ENCODE measurements at regions not wholly inside any gene's neighbourhood (a gene's known extent, or its start where the extent isn't known, plus 50 kb on each side); places are given as distances from the start of the nearest gene placed in this dataset.

GRCh38 chr3:147934451-147935180, 525.5 kb downstream of the ZIC1 start:
- CTCF ChIA-PET: interaction anchor here (1.0 kb wide), 1 partner anchor 10 kb away, joined by 3 read pairs; no protein-coding TSS in a partner anchor
- no peak for TF ChIP-seq HOXA7 (CRISPR knock-in tag; IDR thresholded peaks at IDR 0.05)
- TF ChIP-seq JUN (IDR thresholded peaks at IDR 0.05): no peak
- TF ChIP-seq ZFP36 (IDR thresholded peaks at IDR 0.05; ENCODE audit: borderline replicate concordance, partially characterized antibody): no peak
- no peak for TF ChIP-seq CHD4 (IDR thresholded peaks at IDR 0.05; ENCODE audit: borderline replicate concordance)
- no peak for TF ChIP-seq BCL3 (IDR thresholded peaks at IDR 0.05)
- no peak for TF ChIP-seq CHD2 (IDR thresholded peaks at IDR 0.05; ENCODE audit: low read length, partially characterized antibody)
- TF ChIP-seq NPAS2 (CRISPR knock-in tag; IDR thresholded peaks at IDR 0.05; ENCODE audit: borderline replicate concordance): no peak
- no peak for TF ChIP-seq USF2 (IDR thresholded peaks at IDR 0.05)
- no peak for TF ChIP-seq POLR2AphosphoS2 (conservative IDR thresholded peaks at IDR 0.05; ENCODE audit: low read length)
- TF ChIP-seq HEYL (CRISPR knock-in tag; IDR thresholded peaks at IDR 0.05): no peak
- TF ChIP-seq PBX3 (IDR thresholded peaks at IDR 0.05): no peak
- TF ChIP-seq MAFK (IDR thresholded peaks at IDR 0.05; ENCODE audit: partially characterized antibody): no peak
- no peak for TF ChIP-seq RARB (CRISPR knock-in tag; IDR thresholded peaks at IDR 0.05)
- no peak for TF ChIP-seq CEBPB (IDR thresholded peaks at IDR 0.05)
- no peak for TF ChIP-seq TP53 (CRISPR knock-in tag; IDR thresholded peaks at IDR 0.05)
- no peak for TF ChIP-seq NR3C1 (IDR thresholded peaks at IDR 0.05)
- ATAC-seq (no peak), DNase-seq (ENCODE audit: low read depth in 1 of 2, low spot score in 1 of 2) (no peak), FAIRE-seq (no peak)
- Histone ChIP-seq H3K4me2 (no peak overlapping the region), H3K27ac (no peak overlapping the region), H3K4me3 (no peak overlapping the region), H3K4me1 (no peaks in the 10 kb centered on the region), H3K9me3 (no peaks in the 10 kb centered on the region)
- 32% methylated on average over 4 of the region's 4 CpGs for WGBS (ENCODE audit: missing lambda C conversion rate)
- POLR2A ChIA-PET: no interaction called here

- Histone ChIP-seq H3K4me1 (no peaks in the 10 kb centered on the region), H3K4me2 (no peak overlapping the region), H3K27ac (no peak overlapping the region), H3K4me3 (no peak overlapping the region), H3K9me3 (no peaks in the 10 kb centered on the region)
- DNase-seq (ENCODE audit: low read depth in 1 of 2, low spot score in 1 of 2) (no peak), FAIRE-seq (no peak), ATAC-seq (no peak)
- ChIA-PET POLR2A (no interaction called here), CTCF (no interaction called here)
- TF ChIP-seq FOSL2 (IDR thresholded peaks at IDR 0.05) (no peak), FOSL2 (CRISPR knock-in tag; IDR thresholded peaks at IDR 0.05) (no peak), CHD4 (IDR thresholded peaks at IDR 0.05; ENCODE audit: borderline replicate concordance) (no peak), RAD21 (conservative IDR thresholded peaks at IDR 0.05 in 1 of 2, IDR thresholded peaks at IDR 0.05 in 1 of 2) (no peak), HES2 (IDR thresholded peaks at IDR 0.05) (no peak), CHD2 (IDR thresholded peaks at IDR 0.05; ENCODE audit: low read length, partially characterized antibody) (no peak), RARB (CRISPR knock-in tag; IDR thresholded peaks at IDR 0.05) (no peak), TFCP2L1 (CRISPR knock-in tag; IDR thresholded peaks at IDR 0.05) (no peak), RCOR1 (IDR thresholded peaks at IDR 0.05; ENCODE audit: low read depth, low read length) (no peak), JUNB (IDR thresholded peaks at IDR 0.05) (no peak), NFE2L2 (conservative IDR thresholded peaks at IDR 0.05; ENCODE audit: low read length) (no peak), SREBF2 (IDR thresholded peaks at IDR 0.05) (no peak), KDM1A (IDR thresholded peaks at IDR 0.05; ENCODE audit: low read depth) (no peak), TP53 (CRISPR knock-in tag; IDR thresholded peaks at IDR 0.05) (no peak), SMC3 (IDR thresholded peaks at IDR 0.05) (no peak), HEYL (CRISPR knock-in tag; IDR thresholded peaks at IDR 0.05) (no peak), POLR2AphosphoS2 (conservative IDR thresholded peaks at IDR 0.05; ENCODE audit: low read length) (no peak), RNF2 (IDR thresholded peaks at IDR 0.05; ENCODE audit: borderline replicate concordance, low read depth) (no peak), CEBPB (IDR thresholded peaks at IDR 0.05) (no peak), KDM5A (IDR thresholded peaks at IDR 0.05) (no peak)
Measured at GRCh38 chr3:147937341-147937740, 528.2 kb downstream of the ZIC1 start.
